ENCODE measurements at regions not wholly inside any gene's neighbourhood (a gene's known extent, or its start where the extent isn't known, plus 50 kb on each side); places are given as distances from the start of the nearest gene placed in this dataset.
A peak's percentile ranks its signal among the peaks of the same experiment; 100 is the strongest.
"Not testable (repeated sequence)": the region's sequence is repeated elsewhere in the genome, so short reads cannot be mapped to it uniquely, and the experiment has no call there.

GRCh38 chr9:111102793-111103464 lies 64.7 kb upstream of the LPAR1 start:
- no peaks in the 10 kb centered on the region; the same call in 1 of the 2 replicates for H3K9me3 ChIP-seq (replicated peaks)
- no peaks in the 10 kb centered on the region for H3K4me1 ChIP-seq (replicated peaks)
- no peaks in the 10 kb centered on the region for H3K36me3 ChIP-seq
- no peak overlapping the region for H3K27ac ChIP-seq
- no peak overlapping the region for H3K4me3 ChIP-seq
- H3K27me3 ChIP-seq (replicated peaks), result no peaks in the 10 kb centered on the region
- DNase-seq (ENCODE audit: low read depth in 1 of 2, low spot score in 2 of 2), result no peak

- Histone ChIP-seq H3K4me1 (replicated peaks) (peaks cover 7% of the 10 kb centered on the region), H3K36me3 (no peaks in the 10 kb centered on the region), H3K9me3 (replicated peaks) (no peaks in the 10 kb centered on the region; the same call in 1 of the 2 replicates), H3K4me3 (no peak overlapping the region), H3K27ac (no peak overlapping the region), H3K27me3 (replicated peaks) (no peaks in the 10 kb centered on the region)
- DNase-seq (ENCODE audit: low read depth in 1 of 2, low spot score in 2 of 2), result no peak
These were observed 61.1 kb upstream of the LPAR1 start for GRCh38 chr9:111099199-111100008.

GRCh38 chr9:111098093-111098492 lies 59.8 kb upstream of the LPAR1 start:
- no peak overlapping the region for H3K4me3 ChIP-seq
- no peak for DNase-seq (ENCODE audit: low read depth in 1 of 2, low spot score in 2 of 2)
- H3K27ac ChIP-seq, result no peak overlapping the region
- no peaks in the 10 kb centered on the region; the same call in 1 of the 2 replicates for H3K9me3 ChIP-seq (replicated peaks)
- H3K36me3 ChIP-seq, result no peaks in the 10 kb centered on the region
- H3K27me3 ChIP-seq (replicated peaks), result no peaks in the 10 kb centered on the region
- H3K4me1 ChIP-seq (replicated peaks), result peaks cover 10% of the 10 kb centered on the region

GRCh38 chr9:111096051-111096450 lies 57.8 kb upstream of the LPAR1 start:
- H3K9me3 ChIP-seq (replicated peaks), result no peaks in the 10 kb centered on the region
- H3K4me3 ChIP-seq, result no peak overlapping the region
- no peaks in the 10 kb centered on the region for H3K36me3 ChIP-seq
- no peak overlapping the region for H3K27ac ChIP-seq
- H3K4me1 ChIP-seq (replicated peaks), result peaks cover 10% of the 10 kb centered on the region
- no peak for DNase-seq (ENCODE audit: low read depth in 1 of 2, low spot score in 2 of 2)
- H3K27me3 ChIP-seq (replicated peaks), result no peaks in the 10 kb centered on the region

- H3K4me1 ChIP-seq (replicated peaks), result peaks cover 10% of the 10 kb centered on the region
- H3K9me3 ChIP-seq (replicated peaks), result no peaks in the 10 kb centered on the region
- H3K36me3 ChIP-seq, result no peaks in the 10 kb centered on the region
- H3K27me3 ChIP-seq (replicated peaks), result no peaks in the 10 kb centered on the region
- H3K27ac ChIP-seq, result no peak overlapping the region
- no peak overlapping the region for H3K4me3 ChIP-seq
- no peak for DNase-seq (ENCODE audit: low read depth in 1 of 2, low spot score in 2 of 2)
These were observed 57.2 kb upstream of the LPAR1 start for GRCh38 chr9:111095441-111095840.

GRCh38 chr9:111094958-111095357 lies 56.7 kb upstream of the LPAR1 start:
- H3K4me1 ChIP-seq (replicated peaks), result peaks cover 10% of the 10 kb centered on the region
- H3K27ac ChIP-seq, result no peak overlapping the region
- H3K27me3 ChIP-seq (replicated peaks), result no peaks in the 10 kb centered on the region
- H3K4me3 ChIP-seq, result no peak overlapping the region
- H3K9me3 ChIP-seq (replicated peaks), result no peaks in the 10 kb centered on the region
- H3K36me3 ChIP-seq, result no peaks in the 10 kb centered on the region
- no peak for DNase-seq (ENCODE audit: low read depth in 1 of 2, low spot score in 2 of 2)

- Histone ChIP-seq H3K36me3 (no peaks in the 10 kb centered on the region), H3K27ac (no peak overlapping the region), H3K4me3 (no peak overlapping the region), H3K27me3 (replicated peaks) (no peaks in the 10 kb centered on the region), H3K9me3 (replicated peaks) (no peaks in the 10 kb centered on the region), H3K4me1 (replicated peaks) (peaks cover 10% of the 10 kb centered on the region)
- peak; percentile 36 to 45 for DNase-seq (ENCODE audit: low read depth in 1 of 2, low spot score in 2 of 2)
These were observed 56.2 kb upstream of the LPAR1 start for GRCh38 chr9:111094433-111094924.

GRCh38 chr9:111092167-111092566 lies 53.9 kb upstream of the LPAR1 start:
- not testable (repeated sequence) for H3K36me3 ChIP-seq; H3K27ac ChIP-seq; H3K9me3 ChIP-seq (replicated peaks); H3K4me3 ChIP-seq; H3K27me3 ChIP-seq (replicated peaks); H3K4me1 ChIP-seq (replicated peaks); DNase-seq (ENCODE audit: low read depth in 1 of 2, low spot score in 2 of 2)

Measured in SJSA1 (cell line).